GM21360 (cell line): ENCODE measurements at regions not wholly inside any gene's neighbourhood (a gene's known extent, or its start where the extent isn't known, plus 50 kb on each side); places are given as distances from the start of the nearest gene placed in this dataset.

ENCODE experiments used
- ATAC-seq: cut with Tn5 transposase; IDR thresholded peaks from one replicate; pipeline ENCODE4 v1.9.1; 2021; ENCODE audit warnings: mild to moderate bottlenecking, moderate library complexity; ENCODE audit not compliant: unreplicated experiment

DNA sequence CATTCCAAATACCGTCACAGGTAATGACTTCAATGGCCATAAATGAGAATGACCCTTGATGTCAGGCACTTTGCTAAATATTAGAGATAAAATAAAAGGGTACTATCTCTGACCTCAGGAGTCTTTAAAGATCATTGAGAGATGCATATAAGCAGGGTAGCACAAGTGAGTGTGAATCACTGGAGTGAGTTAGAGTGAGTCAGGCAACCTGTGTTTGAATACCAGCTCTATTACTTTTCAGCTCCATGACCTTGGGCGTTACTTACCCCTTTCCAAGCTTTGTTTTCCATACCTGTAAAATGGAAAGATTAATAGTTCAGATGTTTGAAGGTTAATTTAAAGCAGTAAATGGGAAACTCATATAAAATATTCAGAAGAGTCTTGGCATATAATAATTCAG, 1058.0 kb upstream of the ADGRL4 start:
- no peak for ATAC-seq

DNA sequence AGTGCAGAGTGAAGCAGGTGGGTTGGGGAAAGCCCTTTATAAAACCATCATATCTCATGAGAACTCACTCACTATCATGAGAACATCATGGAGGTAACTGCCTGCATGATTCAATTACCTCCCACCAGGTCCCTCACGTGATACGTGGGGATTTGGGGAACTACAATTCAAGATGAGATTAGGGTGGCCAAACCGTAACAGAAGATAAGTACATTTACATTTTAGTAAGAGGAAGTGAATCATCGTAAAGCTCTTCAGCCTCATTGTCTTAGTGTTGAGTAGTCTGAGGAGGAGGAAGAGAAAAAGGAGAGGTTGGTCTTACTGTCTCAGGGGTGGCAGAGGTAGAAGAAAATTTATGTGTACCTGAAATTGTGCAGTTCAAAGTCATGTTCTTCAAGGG, 1053.4 kb upstream of the ADGRL4 start:
- ATAC-seq = no peak

DNA sequence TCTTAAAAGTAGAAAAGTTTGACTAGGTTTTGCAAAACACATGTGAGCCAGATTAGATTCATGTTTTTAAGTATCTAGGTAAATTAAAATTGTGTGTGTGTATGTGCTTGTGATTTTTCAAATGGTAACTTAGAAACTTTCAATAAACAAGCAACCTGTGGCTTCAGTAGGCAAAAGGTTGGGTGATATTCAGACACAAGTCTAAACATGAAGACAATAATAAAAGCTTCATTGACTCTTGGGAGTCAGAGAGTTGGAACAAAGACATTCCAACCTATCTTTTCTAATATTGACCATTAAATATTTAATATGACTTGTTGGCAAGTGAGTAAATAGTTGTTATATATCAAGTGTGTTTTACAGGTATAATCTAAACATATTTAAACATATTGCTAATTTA, 1049.6 kb upstream of the ADGRL4 start:
- no peak for ATAC-seq

DNA sequence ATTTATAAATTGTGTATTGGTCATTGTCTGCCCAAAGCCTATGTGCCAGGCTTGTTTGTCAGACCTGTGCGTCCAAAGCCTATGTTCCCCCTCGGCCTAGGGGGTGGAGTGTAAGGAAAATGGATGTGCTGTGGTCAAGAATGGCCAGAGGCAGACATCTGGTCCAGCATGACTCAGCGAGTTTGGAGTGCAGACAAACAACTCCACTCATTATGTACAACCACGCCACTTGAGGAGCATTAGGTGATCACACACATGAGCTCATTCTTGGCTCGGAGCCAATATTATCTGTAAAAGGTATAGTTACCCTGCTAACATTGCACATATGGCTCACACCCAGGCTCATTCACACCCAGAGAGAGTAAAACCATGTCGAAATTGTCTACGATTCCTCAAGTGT, 1047.6 kb upstream of the ADGRL4 start:
- ATAC-seq = no peak

DNA sequence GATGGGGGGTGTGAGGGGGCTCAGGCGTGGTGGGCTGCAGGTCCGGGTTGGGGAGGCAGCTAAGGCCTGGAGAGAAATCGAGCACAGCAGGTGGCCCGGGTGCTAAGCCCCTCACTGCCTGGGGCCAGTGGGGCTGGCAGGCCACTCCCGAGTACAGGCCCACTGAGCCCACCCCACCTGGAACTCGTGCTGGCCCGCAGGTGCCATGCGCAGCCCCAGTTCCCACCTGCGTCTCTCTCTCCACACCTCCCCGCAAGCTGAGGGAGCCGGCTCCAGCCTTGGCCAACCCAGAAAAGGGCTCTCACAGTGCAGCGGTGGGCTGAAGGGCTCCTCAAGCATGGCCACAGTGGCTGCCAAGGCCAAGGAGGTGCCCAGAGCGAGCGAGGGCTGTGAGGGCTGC, 1047.1 kb upstream of the ADGRL4 start:
- ATAC-seq = no peak

DNA sequence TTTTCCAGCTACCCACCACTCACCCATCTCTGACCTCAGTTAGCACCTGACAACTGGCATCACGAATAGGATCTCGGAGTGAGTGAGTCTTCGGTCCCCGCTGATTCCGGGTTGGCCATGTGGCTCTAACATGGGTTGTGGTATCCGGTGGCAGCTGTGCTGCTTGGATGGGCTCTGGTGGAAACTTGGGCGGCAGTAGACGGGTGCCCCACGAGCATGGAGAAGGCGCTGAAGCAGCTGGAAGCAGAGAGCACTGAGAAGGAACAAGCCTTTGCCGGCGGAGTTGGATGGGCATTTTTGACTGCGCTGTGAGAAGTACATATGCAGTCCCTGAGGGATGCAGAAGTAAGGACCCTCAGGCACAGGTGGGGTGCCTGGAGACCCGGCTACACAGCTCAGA, 1044.0 kb upstream of the ADGRL4 start:
- ATAC-seq = no peak

DNA sequence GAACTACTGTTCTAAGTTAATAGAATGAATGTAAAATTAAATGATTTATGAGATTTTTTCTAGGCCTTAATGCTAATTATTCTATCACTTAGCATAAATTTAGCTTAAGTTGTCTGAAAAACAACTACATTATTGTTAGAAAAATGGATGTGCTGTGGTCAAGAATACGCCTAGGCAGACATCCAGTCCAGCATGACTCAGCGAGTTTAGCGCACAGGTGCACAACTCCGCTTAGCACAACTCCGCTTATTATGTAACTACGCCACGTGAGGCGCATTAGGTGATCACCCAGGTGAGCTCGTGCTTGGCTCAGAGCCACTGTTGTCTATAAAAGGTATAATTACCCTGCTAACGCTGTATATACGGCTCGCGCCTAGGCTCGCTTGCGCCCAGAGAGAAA, 1043.6 kb upstream of the ADGRL4 start:
- no peak for ATAC-seq

DNA sequence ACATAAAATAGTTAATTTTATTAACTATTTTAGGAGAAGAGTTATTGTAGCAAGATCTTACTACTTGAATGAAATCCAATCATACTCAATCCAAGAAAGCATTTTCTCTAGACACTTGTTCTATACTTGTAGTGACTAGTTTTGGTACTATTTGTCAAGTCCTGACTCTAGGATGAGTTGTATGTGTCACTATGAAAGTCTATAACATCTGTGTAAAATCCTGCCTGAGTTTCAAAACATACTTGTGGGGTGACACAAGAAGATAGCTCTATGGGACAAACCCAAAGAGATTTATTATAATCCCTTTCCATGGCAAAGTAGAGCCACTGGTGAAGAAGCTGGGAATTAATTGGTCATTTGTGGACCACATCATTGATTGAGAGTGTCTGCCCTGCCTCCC, 1042.2 kb upstream of the ADGRL4 start:
- ATAC-seq = no peak

DNA sequence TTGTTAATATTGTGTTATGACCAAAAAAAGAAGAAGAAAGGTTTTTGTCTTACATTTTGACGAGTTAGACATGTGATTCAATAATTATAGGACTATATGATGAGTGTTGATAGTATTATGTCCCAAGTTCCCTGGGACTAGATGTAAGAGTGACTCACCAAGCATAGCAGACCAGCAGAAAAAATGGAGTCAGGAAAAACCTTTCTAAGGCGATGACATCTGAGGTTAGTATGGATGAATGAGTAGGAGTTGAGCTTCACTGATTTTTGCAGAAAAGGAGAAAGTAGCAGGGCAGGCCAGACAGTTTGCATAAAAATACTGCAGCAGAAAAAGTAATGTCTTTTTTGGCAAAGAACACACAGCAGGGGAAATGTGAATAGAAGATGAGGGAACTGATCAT, 1041.3 kb upstream of the ADGRL4 start:
- ATAC-seq = no peak

DNA sequence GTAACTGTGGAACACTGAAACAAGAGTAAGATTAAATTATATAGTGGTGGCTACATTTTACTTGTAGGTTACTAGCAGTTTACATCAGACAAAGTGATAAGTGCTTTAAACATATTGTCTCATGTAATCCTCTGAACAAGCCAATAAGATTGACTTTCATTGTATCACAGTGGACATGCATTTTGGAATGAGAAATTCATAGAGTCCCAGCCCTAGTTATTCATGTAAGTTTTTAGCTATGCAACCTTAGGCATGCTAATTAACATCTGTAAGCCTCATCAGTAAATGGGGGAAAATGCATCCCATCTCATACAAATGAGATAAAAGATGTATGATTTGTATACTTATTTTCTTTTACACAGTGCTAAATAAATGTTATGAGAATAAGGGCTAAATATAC, 1038.1 kb upstream of the ADGRL4 start:
- ATAC-seq = no peak

DNA sequence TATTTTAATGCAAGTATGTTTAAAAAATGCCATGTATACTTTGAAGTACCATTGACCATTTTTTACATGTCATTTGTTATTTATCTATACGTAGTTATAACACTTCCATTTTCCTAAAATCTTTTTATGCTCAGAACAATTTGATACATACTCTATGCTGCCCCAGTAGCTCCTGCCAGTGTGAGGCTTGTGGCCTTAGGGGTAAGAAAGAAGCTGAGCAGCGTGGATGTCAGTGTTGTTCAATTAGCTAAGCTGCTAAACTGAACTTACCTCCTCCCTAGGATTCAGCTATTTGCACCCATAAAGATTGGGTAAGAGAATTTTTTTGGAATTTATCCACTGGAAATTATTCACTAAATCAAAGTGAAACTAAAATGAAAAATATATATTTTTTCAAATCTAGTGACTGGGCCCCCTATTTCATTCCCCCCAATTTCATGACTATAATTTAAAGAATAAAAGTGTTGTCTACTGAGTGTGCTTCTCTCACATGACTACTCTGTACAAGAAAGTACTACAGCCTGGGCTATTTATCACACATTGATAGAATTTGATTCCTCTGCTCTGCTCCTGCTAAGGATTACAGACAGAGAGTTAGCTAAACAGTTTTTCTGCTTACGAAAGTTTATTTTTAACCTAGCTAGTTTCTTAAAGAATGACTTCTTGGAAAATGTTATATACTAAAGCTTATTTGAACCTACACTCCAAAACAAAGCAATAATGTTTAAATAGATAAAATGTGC, 1030.3 kb upstream of the ADGRL4 start:
- ATAC-seq = no peak

DNA sequence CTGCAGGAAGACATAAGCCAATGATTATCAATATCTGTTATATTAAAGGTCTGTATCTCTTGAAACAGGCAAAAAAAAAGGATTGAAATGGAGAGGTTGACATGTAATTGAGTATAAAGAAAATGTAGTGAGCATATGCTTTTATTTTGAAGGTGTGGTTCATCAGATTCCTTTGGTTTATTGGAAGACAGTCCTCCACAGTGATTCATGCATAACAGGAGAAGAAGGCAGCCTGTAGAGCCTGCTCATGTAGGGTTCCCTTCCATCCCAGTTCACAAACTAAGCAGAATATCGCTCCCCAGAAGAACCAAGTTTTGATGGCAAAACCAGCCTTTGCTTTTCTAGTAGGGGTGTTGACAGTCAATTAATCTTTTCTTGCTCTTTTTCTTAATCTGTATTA, 1016.8 kb upstream of the ADGRL4 start:
- ATAC-seq = no peak

DNA sequence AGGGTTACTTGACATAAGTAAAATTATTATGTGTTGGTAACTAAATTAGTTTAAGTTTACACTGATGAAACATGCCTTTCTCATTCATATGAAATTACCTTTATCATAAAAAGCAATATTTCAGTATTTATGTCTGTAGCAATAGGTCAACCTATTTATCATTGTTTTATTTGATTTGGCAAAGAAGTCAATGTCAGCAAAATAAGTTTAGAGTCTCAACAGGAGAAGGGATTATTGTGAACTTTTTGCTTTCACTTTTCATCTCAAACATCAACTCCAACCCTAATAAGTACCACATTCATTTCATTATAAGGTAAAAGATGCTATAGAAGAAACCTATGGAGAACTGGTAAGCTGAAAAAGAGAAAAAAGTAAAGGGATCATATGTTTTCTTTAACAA, 1015.4 kb upstream of the ADGRL4 start:
- no peak for ATAC-seq

DNA sequence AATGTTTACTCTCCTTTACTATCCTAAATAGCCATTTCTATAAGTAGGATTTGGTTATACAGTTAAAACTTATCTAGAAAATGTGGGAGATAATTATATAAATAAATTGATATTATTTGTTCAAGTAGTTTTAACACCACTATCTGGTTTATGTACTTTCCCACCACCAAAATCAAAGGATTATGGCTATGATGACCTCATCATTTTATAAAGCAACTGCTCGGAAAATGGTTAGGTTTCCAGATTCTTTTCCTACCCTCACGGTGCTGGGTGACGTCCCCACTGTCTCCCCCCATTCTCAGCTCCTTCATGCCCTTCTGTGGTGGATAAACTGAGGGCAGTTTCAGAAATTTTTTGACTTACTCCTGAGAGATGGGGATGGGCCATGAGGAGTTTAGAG, 1011.8 kb upstream of the ADGRL4 start:
- no peak for ATAC-seq

DNA sequence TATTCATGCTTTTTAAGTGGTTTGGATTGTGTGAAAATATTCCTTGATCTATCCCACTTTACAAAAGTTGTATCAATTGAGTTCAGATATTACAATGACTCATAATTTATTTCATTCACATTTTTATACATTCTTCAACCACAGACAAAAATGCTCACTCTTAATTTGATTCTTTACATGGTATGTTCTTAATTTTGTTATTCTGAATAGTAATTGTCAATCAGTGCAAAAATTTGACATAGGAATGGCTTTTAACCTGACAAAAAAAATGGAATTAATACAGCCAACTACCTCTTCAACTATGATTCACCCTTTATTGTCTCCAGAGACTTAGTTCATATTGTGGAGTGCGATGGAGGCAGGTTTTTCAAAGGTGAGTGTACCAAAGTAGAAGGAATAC, 1002.4 kb upstream of the ADGRL4 start:
- no peak for ATAC-seq

DNA sequence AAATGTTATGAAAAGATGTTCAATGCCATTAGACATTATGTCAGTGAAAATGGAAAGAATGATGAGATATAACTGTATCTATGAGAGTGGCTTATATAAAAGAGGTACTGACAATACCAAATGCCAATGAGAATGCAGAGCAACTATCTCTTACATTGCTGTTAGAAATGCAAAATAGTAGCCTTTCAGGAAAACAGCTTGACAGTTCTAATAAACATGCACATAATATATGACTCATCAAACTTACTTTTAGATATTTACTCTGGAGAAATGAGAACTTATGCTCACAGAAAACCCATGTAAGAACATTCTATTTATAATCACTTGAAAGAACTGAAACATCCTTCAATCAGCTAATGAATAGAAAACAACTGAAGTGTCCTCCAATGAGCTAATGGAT, 996.7 kb upstream of the ADGRL4 start:
- no peak for ATAC-seq

DNA sequence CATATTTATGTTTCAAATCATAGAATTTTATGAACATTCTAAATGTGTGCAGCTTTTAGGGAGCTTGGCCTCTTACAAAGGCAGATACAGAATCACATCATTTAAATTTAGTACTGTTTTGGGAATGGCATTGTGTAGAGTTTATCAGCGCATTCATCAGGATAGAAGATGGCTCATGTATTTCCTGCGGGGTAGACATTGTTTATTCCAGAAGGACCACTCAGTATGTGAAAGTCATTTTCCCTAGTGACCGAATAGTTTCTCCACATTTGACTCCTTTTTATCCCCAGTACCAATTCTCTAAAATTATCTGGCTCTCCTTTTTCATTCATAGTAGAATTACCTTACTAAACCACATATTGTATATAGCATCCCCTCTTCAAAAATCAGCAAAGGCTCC, 981.9 kb upstream of the ADGRL4 start:
- no peak for ATAC-seq

DNA sequence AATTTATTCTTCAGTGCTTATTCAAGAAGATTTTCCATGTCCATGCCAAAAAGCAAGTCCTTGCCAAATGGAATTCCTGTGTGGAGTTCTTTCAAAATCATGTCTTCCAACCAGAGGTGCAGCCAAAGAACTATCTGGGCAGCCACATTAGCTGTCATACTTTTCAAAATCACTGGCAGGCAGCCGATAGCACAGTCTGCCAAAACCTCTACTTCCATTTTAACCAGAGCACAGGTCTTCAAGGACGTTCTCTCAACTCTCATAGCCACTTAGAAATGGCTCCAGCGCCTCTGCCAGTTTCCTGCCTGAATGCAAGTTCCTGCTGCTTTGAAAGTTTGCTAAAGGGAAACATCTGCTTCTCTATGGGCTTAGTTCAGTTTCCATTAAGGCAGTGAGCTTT, 975.7 kb upstream of the ADGRL4 start:
- ATAC-seq = no peak

DNA sequence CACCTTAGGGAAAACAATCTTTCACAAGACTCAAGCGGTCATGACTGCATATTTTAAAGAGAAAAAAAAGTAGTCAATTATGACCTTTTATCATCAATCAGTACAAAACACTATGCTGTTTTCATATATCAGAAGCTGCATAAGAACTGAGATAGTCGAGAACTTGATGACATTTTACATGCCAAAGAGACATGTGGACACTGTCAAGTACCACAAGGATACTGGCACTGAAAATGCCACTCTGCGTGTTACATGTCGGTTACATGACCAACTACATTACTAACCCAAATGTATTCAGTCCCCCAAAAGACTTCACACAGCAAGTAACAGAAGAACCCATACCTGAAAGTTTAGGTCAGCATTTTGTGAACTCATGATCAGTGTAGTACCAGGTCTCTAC, 975.0 kb upstream of the ADGRL4 start:
- no peak for ATAC-seq

DNA sequence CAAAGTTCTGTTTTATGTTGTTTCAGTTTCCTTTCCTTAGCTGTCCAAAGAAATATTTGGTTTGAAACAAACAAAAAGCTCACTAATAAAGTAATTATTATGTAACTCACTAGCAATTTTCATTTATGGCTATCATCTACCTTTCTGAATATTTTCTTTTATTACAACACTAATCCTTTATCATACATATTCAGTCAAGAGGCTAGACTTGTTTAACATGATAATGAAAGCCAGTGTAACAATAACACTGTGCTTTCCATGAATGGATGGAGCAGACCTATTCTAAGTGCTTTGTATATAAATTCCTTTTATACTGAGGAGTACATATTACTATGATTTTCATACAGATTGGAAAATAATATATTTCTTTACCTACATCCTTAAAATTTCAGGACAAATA, 972.8 kb upstream of the ADGRL4 start:
- ATAC-seq = no peak

DNA sequence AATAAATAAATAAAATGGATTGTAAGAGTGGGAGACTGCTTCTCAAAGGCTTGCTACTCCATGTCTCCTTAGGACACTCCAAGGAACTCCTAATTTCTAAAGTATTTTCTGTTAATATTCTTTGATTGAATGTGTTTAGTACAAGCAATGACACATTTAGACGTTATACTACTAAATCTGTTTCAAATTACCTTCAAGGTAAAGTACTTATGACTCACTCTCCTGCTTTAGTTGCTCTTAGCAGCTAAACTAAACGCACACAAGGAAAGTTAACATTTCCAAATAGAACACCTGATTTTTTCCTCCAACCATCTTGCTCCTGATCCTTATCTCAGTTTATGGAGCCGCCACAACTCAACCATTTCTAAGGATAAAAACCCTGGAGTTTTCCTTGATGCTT, 969.8 kb upstream of the ADGRL4 start:
- no peak for ATAC-seq

DNA sequence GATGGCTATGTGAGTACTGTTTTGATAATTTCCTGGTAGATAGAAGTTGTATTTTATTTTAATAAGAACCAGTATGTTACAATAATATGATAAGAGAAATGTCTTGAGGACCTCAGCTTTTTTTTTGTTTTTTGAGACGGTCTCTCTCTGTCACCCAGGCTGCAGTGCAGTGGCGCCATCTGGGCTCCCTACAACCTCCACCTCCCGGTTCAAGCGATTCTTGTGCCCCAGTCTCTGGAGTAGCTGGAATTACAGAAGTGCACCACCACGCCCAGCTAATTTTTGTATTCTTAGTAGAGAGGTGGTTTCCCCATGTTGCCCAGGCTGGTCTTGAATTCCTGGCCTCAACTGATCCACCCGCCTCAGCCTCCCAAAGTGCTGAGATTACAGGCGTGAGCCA, 968.1 kb upstream of the ADGRL4 start:
- ATAC-seq = no peak

DNA sequence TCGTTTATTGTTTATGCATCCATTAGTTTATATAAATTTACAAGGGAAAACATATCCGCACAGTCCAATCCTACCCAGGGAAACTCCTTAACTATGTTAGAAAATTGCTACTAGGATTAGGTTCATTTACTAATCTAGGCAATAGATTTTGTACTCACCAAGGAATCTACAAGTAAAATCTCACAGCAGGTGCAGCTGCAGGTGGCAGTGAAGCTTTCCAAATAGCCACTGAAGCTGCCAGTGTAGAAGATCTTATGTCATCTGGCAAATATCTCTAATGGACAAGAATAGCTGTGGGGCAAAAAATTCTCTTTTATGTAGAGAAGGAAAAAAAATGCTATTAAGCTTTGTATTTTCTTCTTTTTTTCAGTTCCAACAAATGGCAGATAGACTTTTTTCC, 963.4 kb upstream of the ADGRL4 start:
- no peak for ATAC-seq

DNA sequence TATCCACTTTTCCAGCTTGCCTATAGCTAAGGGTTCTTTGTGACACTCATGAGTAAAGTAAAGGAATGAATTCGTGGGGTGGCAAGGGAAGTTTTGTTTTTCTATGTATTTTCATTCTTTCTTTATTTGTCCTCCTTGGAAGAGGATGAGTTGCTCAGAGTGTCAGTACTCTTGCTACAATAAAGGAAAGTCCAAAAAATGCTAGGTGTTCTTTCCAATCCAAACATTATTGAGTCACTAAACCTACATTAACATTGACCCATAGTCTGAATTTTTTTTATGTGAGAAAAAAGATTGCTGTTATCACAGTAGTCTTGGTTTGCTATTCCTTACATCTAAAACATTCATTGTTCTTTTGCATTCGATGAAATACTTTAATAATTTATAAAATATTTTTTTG, 959.9 kb upstream of the ADGRL4 start:
- ATAC-seq = no peak
